GOT3 (cell line): ENCODE measurements at regions not wholly inside any gene's neighbourhood (a gene's known extent, or its start where the extent isn't known, plus 50 kb on each side); places are given as distances from the start of the nearest gene placed in this dataset.

Source experiments
- DNase-seq: peaks from one replicate; lab custom pipeline; 2025; ENCODE audit warnings: mixed read lengths; lab: John Stamatoyannopoulos, UW

DNA sequence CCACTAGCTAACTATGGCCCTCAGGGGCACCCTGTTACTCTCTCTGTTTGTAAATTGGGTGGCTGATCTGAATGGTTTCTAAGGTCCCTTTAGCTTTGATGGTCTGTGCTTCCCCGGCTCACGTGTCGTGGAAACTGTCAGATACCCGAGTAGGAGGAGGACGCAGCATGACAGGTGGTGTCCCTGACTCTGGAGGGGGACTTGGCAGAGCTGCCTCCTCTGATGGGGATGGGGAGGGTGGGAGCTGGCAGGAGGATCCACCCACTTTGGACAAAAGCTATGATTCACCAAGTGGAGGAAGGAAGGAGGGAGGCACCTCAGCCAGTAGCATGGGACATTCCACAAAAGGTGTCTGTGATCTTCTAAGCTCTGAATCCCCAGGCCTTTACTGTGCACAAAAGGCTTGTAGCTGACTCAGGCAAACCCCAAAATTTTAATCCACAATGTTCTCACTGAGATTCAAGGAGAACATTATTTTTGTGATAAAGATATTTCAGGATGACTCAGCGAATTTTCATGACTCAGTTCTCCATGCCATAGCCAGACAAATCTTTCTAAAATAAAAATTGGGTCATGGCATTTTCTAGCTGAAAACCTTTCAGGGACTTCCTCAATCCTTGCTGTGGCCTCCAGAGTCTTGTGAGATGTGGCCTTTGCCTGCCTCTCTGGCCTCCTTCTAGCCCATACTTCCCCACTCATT, 131.0 kb upstream of the BRINP1 start:
- no peak for DNase-seq

DNA sequence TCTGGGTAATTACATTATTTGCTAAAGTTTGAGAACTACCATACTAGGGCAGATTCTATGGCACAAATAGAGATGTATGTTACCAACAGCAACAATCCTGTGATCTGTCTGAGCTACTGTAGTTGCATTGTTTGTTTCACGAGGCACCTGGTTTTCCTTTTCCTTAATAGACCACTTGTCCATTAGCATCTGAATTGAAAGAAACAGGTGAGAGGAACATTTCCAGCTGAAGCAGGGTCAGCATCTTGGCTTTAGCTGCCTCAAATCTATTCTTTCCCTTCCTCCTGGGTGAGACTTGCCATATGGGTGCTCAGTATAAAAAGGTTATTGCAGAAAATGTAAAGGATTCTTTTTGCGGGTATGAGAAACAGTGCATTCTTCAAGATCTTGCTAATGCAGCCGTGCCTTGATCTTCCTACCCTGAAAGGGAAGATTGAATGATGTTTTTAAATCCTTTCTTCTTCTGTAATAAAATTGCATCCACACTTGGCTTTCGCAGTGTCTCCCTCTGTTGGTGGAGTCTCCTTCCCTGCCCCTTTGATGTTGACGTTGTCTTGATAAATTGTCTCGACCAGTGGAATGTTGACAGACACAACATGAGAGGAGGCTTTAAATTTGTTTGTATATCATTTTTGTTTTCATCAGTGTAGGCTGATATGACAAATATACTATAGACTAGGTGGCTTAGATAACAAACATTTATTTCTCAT, 118.0 kb upstream of the BRINP1 start:
- DNase-seq: no peak

DNA sequence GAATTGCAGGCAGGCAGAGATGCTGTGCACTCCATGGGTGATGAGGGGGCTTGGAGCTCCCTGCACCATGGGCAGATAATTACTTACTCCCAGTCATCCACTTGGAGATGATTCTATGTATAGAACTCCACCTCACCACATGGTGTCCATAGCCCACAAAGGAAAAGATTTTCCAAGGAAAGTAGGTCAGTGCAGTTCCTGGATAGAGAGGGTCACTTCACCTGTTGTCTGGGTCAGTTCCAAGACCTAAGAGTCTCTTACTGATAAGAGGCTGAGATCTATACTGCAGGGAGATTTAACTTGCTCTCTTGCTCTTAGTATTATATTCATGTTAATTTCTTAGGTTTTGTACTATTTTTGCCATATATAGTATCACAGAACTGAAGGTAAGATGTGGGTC, 113.9 kb upstream of the BRINP1 start:
- DNase-seq: no peak

DNA sequence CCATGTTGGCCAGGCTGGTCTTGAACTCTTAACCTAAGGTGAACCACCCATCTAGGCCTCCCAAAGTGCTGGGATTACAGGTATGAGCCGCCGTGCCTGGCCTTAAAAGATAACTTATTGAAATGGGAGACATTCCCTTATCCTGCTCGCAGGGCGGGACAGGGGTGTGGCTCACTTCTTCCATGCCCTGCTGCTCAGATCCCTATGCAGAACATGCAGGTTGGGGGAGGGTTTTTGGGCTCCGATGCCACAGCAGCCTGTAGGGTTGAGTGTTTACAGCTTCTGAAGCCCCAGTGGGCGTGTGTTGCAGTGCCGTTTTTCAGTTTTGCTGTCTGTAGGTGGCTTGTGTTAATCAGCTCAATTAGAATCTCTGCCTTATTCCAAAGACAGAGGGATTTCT, 108.0 kb upstream of the BRINP1 start:
- DNase-seq: no peak

DNA sequence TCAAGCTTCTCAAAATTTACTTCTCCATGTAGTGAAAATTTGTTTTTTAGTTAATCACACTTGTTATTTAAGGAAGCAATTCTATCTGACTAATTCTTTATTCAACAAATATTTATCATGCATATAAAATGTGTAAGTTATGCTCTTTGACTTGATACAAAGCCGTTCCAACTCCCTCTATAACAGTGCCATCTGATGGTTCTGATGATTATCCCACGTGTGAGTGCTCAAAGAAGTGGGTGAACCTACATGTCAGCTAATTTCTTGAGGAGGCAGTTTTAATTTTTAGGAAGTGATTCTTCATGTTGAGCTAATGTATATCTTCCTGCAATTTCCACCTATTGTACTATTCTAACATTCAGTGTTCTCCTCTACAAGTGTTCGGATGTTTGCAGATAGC, 88.8 kb upstream of the BRINP1 start:
- DNase-seq: no peak

DNA sequence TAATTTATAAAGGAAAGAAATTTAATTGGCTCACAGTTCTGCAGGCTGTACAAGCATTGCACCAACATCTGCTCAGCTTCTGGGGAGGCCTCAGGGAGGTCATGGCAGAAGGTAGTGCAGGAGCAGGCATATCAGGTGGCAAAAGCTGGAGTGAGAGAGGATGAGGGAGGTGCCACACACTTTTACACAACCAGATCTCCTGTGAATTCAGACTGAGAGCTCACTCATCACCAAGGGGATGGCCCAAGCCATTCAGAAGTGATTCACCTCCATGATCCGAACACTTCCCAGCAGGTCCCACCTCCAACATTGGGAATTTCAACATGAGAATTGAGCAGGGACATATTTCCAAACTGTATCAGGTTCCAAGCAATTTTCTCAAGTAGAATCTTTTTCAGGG, 84.7 kb upstream of the BRINP1 start:
- no peak for DNase-seq

DNA sequence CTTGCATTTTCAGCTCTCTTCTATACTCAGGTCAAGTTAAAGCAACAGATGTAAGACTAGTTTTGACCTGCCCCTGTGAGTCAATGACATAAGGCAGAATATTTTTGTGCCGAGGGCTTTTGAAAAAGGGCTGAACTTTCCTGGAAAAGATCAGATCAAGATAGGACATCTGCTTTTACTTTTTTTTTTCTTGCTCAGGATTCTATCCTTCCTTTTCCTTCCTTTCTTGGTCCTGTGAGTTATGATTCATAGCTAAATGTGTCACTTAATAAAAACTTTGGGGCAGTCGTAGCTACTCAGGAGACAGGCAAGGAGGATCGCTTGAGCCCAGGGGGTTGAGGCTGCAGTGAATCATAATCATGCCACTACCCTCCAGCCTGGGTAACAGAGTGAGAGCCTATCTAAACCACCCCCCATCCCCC, 84.3 kb upstream of the BRINP1 start:
- no peak for DNase-seq

DNA sequence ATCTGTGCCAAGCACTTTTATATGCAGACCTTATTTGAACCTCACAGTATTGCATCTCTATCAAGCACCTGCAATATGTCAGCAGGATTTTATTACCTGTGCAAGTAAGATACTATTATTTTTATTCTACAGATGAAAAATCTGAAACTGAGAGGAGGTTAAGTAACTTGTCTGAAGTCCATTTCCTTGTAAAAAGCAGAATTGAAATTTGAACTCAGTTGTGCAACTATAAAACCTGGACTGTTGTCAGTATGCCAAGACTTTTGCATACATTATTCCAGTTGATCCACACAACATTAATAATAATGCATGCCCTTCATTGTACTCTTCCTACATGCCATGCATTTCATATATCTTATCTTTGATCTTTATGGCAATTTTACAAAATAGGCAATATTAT, 82.2 kb upstream of the BRINP1 start:
- no peak for DNase-seq

DNA sequence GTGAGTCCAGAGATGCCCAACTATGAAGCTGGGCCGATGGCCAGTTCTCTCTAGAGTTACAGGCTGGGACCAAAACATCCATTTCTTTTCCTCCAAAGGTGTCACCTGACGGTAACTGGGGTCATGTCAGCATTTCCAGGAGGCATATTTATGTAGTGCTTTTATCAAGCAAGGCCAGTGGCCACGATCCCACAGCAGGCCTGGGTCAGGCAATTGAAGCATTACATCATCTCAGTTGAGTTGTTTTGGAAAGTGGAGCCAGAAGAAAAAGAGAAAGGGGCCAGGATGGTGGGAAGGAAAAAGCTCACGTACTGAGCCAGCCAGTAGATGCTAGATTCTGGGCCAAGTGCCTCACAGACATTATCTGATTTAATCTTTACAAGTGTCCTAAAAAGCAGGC, 73.9 kb upstream of the BRINP1 start:
- no peak for DNase-seq

DNA sequence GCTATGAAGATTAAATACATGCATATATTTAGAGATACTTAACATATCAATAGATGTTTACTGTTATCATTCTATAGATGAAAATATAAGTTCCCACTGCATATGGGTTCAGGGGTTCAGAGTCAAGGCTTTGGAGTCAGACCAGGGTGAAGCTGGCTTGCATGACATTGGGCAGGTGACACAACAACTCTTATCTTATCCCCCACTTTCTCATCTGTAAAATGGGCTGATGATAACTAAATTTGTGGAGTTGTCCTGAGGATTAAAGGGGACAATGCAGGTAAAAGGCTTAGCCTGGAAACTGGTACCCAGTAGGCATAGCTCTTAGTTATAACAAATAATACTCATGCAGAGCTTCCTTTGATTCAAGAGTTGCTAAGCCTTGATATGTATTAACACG, 72.6 kb upstream of the BRINP1 start:
- DNase-seq: no peak

DNA sequence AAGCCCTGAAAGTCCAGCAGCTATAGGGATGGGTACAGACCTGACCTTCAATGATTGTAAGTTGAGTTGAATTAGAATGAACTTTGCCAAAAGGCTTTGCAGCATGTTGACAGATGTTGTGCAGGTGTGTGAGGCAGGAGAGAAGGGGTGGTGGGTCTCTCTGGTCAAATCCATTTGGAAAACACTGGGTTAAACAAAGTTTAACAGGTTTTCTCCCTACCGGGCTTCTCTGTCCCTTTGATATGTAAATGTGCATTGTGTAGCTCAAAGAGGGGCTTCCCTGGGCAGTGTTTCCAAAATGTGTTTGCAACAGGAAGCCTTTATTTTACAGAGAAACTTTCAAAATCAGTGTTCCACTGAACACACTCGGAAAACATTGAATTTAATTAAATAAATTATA, 72.1 kb upstream of the BRINP1 start:
- DNase-seq: no peak

DNA sequence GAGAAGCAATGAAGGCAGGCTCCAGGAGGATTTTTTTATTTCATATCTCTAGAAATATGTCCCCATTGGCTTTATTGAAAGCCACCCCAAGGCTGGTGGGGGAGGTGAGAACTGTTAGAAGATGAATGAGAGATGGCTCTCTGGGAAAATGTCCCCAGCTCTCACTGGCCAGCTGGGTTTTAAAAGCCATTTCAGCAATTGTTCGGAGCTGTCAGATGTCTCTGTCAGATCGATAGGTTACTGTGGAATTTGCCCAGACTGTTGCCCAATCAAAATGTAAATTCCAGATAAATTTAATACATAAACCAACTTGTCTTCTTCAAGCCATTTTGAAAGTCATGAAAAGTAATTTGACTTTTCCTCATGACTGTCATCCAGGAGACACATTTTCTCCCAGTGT, 67.0 kb upstream of the BRINP1 start:
- DNase-seq: no peak

DNA sequence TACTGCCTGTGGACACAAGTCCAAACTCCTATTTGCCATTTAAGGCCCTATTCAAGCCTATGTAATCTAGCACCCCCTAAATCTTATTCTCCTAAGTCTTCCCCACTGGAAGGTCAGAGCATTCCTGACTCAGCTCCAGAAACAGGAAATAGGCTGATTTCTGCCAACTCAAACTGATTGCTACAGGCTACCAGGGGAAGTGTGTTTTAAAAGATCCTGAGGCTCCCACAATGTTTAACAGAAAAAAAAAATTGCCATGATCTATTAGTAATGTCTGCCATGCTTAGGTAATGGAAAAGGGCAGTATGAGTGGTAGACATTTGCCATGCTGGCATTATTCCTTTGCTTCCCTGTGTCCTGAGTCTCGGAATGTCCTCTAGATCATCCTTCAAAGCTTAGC, 65.8 kb upstream of the BRINP1 start:
- no peak for DNase-seq

DNA sequence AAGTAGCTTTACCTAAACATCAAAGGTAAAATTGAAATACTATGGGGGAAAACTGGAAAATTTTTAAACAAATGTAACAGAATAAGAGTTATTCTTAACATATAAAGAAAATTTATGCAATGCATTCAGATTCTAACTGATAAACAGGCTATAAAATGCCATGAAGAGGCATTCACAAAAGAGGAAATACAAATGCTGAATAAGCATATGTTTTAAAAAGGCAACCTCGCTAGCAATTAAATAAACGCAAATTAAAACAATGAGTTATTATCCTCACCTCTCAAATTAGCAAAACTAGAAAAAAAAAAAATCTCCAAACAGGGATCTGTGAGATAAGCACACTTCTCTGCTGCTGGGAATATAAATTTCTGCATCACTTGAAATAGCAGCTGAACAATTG, 63.2 kb upstream of the BRINP1 start:
- DNase-seq: no peak

DNA sequence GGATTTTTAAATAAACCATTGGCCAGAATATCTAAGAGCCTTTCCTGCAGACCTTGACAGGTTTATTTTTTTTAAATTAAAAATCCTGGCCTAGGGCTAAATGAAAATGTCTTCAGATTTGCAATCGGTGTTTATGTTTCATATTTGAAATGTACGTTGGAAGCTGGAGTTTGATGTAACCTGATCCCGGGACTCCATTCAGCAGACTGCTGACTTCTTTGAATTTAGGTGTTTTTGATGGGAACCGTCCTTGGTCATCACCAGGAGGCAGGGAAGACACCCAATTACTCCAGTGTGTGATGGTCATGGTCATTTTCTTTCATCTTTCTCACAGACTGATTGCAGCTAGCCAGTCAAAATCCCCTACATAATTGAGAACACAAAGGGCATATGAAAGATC, 60.1 kb upstream of the BRINP1 start:
- no peak for DNase-seq

DNA sequence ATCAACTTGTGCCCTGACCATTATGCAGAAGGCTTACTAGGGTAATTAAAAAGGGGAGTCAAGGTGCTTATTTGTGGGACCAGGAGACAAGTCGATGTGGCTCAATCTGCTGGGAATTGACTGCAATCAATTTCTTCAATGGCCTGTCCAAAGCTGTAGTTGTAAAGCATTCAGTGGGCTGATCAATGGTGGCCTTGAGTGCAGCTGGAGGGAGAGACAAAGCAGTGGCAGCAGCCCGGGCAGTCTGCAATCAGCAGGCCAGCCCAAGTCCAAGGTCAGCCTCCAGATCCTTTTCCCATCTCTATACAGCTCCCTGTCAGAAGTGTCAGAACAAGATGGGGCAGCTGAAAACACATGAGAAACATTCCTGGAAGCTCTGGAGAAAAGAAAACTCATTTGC, 51.0 kb upstream of the BRINP1 start:
- no peak for DNase-seq
